ENCODE measurements at regions not wholly inside any gene's neighbourhood (a gene's known extent, or its start where the extent isn't known, plus 50 kb on each side); places are given as distances from the start of the nearest gene placed in this dataset.

- H3K9me2 ChIP-seq (replicated peaks; ENCODE audit: insufficient read depth) = no peaks in the 10 kb centered on the region
- no peak for DNase-seq (ENCODE audit: low spot score)
- WGBS (ENCODE audit: low lambda C conversion rate, missing lambda C conversion rate) = 78% methylated on average over 13 of the region's 13 CpGs
- H3K4me2 ChIP-seq = no peak overlapping the region
- TF ChIP-seq EZH2 (IDR thresholded peaks at IDR 0.05; ENCODE audit: borderline replicate concordance) (no peak), CTCF (IDR thresholded peaks at IDR 0.05; ENCODE audit: poor library complexity) (no peak), EZH2phosphoT487 (IDR thresholded peaks at IDR 0.05; ENCODE audit: low read depth, severe bottlenecking, unreplicated experiment) (no peak)
- no peaks in the 10 kb centered on the region for H4K20me1 ChIP-seq (ENCODE audit: insufficient read depth, poor library complexity, severe bottlenecking)
- no peak overlapping the region for H2AFZ ChIP-seq
- H3K4me3 ChIP-seq = no peak overlapping the region
- no peaks in the 10 kb centered on the region for H3K36me3 ChIP-seq (replicated peaks; ENCODE audit: insufficient read depth, low read depth)
- no peaks in the 10 kb centered on the region for H3K9me3 ChIP-seq (ENCODE audit: low read depth)
- no peaks in the 10 kb centered on the region for H3K79me2 ChIP-seq
- H3K4me1 ChIP-seq (ENCODE audit: insufficient read depth) = no peaks in the 10 kb centered on the region
- no peaks in the 10 kb centered on the region for H3K27me3 ChIP-seq
- H3K27ac ChIP-seq = no peak overlapping the region
Measured at GRCh38 chr5:165996201-165996875, 2295.1 kb upstream of the WWC1 start.

GRCh38 chr5:165999693-166000320, 2291.6 kb upstream of the WWC1 start:
- no peaks in the 10 kb centered on the region for H4K20me1 ChIP-seq (ENCODE audit: insufficient read depth, poor library complexity, severe bottlenecking)
- no peaks in the 10 kb centered on the region for H3K4me1 ChIP-seq (ENCODE audit: insufficient read depth)
- no peak for DNase-seq (ENCODE audit: low spot score)
- no peak overlapping the region for H2AFZ ChIP-seq
- no peak overlapping the region for H3K4me2 ChIP-seq
- TF ChIP-seq CTCF (IDR thresholded peaks at IDR 0.05; ENCODE audit: poor library complexity) = no peak
- TF ChIP-seq EZH2phosphoT487 (IDR thresholded peaks at IDR 0.05; ENCODE audit: low read depth, severe bottlenecking, unreplicated experiment) = no peak
- no peak for TF ChIP-seq EZH2 (IDR thresholded peaks at IDR 0.05; ENCODE audit: borderline replicate concordance)
- H3K4me3 ChIP-seq = no peak overlapping the region
- H3K27ac ChIP-seq = no peak overlapping the region
- WGBS (ENCODE audit: low lambda C conversion rate, missing lambda C conversion rate) = 82% methylated on average over 5 of the region's 5 CpGs
- H3K9me3 ChIP-seq (ENCODE audit: low read depth) = no peaks in the 10 kb centered on the region
- H3K36me3 ChIP-seq (replicated peaks; ENCODE audit: insufficient read depth, low read depth) = no peaks in the 10 kb centered on the region
- no peaks in the 10 kb centered on the region for H3K79me2 ChIP-seq
- H3K9me2 ChIP-seq (replicated peaks; ENCODE audit: insufficient read depth) = no peaks in the 10 kb centered on the region
- H3K27me3 ChIP-seq = no peaks in the 10 kb centered on the region

- no peak for TF ChIP-seq CTCF (IDR thresholded peaks at IDR 0.05; ENCODE audit: poor library complexity)
- TF ChIP-seq EZH2 (IDR thresholded peaks at IDR 0.05; ENCODE audit: borderline replicate concordance) = no peak
- no peak for TF ChIP-seq EZH2phosphoT487 (IDR thresholded peaks at IDR 0.05; ENCODE audit: low read depth, severe bottlenecking, unreplicated experiment)
- H3K9me3 ChIP-seq (ENCODE audit: low read depth) = no peaks in the 10 kb centered on the region
- no peaks in the 10 kb centered on the region for H3K9me2 ChIP-seq (replicated peaks; ENCODE audit: insufficient read depth)
- no peak for DNase-seq (ENCODE audit: low spot score)
- no peak overlapping the region for H3K4me3 ChIP-seq
- WGBS (ENCODE audit: low lambda C conversion rate, missing lambda C conversion rate) = 51% methylated on average over 2 of the region's 2 CpGs
- H3K4me2 ChIP-seq = no peak overlapping the region
- H3K27me3 ChIP-seq = no peaks in the 10 kb centered on the region
- H3K36me3 ChIP-seq (replicated peaks; ENCODE audit: insufficient read depth, low read depth) = no peaks in the 10 kb centered on the region
- no peaks in the 10 kb centered on the region for H3K79me2 ChIP-seq
- H3K27ac ChIP-seq = no peak overlapping the region
- no peak overlapping the region for H2AFZ ChIP-seq
- H3K4me1 ChIP-seq (ENCODE audit: insufficient read depth) = no peaks in the 10 kb centered on the region
- H4K20me1 ChIP-seq (ENCODE audit: insufficient read depth, poor library complexity, severe bottlenecking) = no peaks in the 10 kb centered on the region
Measured at GRCh38 chr5:166004006-166004405, 2287.4 kb upstream of the WWC1 start.

All from hepatocyte (in vitro differentiated cells).